ENCODE measurements at regions not wholly inside any gene's neighbourhood (a gene's known extent, or its start where the extent isn't known, plus 50 kb on each side); places are given as distances from the start of the nearest gene placed in this dataset.

- TF ChIP-seq CTCF (IDR thresholded peaks at IDR 0.05) (no peak), POLR2A (IDR thresholded peaks at IDR 0.05) (no peak), POLR2AphosphoS5 (IDR thresholded peaks at IDR 0.05) (no peak)
Measured at GRCh38 chr7:113306302-113306701, 187.9 kb upstream of the SMIM30 start.
